Naive thymus-derived CD4-positive, alpha-beta T cell (primary cell): ENCODE measurements at regions not wholly inside any gene's neighbourhood (a gene's known extent, or its start where the extent isn't known, plus 50 kb on each side); places are given as distances from the start of the nearest gene placed in this dataset.
"Not testable (repeated sequence)": the region's sequence is repeated elsewhere in the genome, so short reads cannot be mapped to it uniquely, and the experiment has no call there.

Experiments
- ATAC-seq: fragments of 150-1000 bp; cut with Tn5 transposase; 2 replicates; pipeline ENCODE4 v1.10.0; 2021; ENCODE audit warnings: mild to moderate bottlenecking, moderate library complexity
- CTCF ChIA-PET: fragments of 350-600 bp; sonication (Branson Sonifier 250); formaldehyde crosslinking; loops from one replicate; lab custom pipeline; 2021; ENCODE audit warnings: antibody characterized with exemption; lab: Charles Lee
- POLR2A ChIA-PET: fragments of 350-600 bp; sonication (Branson Sonifier 250); formaldehyde crosslinking; loops from one replicate; lab custom pipeline; 2021; ENCODE audit warnings: antibody characterized with exemption, inconsistent platforms; lab: Charles Lee
- DNase-seq, 9 donors: peaks; one replicate each; pipeline versions ENCODE4 v3.0.0 to v3.0.0-alpha.2; 2020 to 2022; ENCODE audit warnings: mixed read lengths in 1 of 9
- H3K27ac ChIP-seq: one replicate; pipeline ENCODE4 v1.7.0; 2013; ENCODE audit warnings: mild to moderate bottlenecking, low read depth, low read length, moderate library complexity
- H3K27me3 ChIP-seq, 2 donors: one replicate each; pipeline ENCODE4 v1.7.0; 2013; ENCODE audit warnings: low read length in 2 of 2, mild to moderate bottlenecking in 2 of 2, moderate library complexity in 2 of 2; ENCODE audit not compliant: control insufficient read depth in 2 of 2, insufficient read depth in 2 of 2
- H3K36me3 ChIP-seq, 3 experiments: 1 replicate in 2 of 3; 2 replicates in 1 of 3; pipeline ENCODE4 v1.7.0; 2013; ENCODE audit warnings: low read length in 3 of 3, mild to moderate bottlenecking in 3 of 3, moderate library complexity in 1 of 3; ENCODE audit not compliant: insufficient read depth in 3 of 3, control insufficient read depth in 2 of 3
- H3K4me1 ChIP-seq, 2 donors: one replicate each; pipeline ENCODE4 v1.7.0; 2013; ENCODE audit warnings: low read length in 2 of 2, mild to moderate bottlenecking in 2 of 2, moderate library complexity in 1 of 2; ENCODE audit not compliant: control insufficient read depth in 2 of 2, insufficient read depth in 2 of 2
- H3K4me3 ChIP-seq: 2 replicates; pipeline ENCODE4 v1.7.0; 2013; ENCODE audit warnings: mild to moderate bottlenecking, low read length
- H3K9me3 ChIP-seq, 3 experiments: 1 replicate in 2 of 3; 2 replicates in 1 of 3; pipeline ENCODE4 v1.7.0; 2013; ENCODE audit warnings: low read length in 3 of 3; ENCODE audit not compliant: control insufficient read depth in 2 of 3
- H3K27ac Mint-ChIP-seq, 9 donors: one replicate each; pipeline ENCODE4 v1.8.0; 2020 to 2022; ENCODE audit warnings: mixed read lengths in 9 of 9, mild to moderate bottlenecking in 8 of 9, moderate library complexity in 5 of 9, inconsistent platforms in 2 of 9
- H3K27me3 Mint-ChIP-seq, 5 donors: one replicate each; pipeline ENCODE4 v1.8.0; 2021 to 2022; ENCODE audit warnings: mixed read lengths in 5 of 5, mild to moderate bottlenecking in 1 of 5
- H3K36me3 Mint-ChIP-seq, 5 donors: one replicate each; pipeline ENCODE4 v1.8.0; 2020 to 2022; ENCODE audit warnings: mixed read lengths in 5 of 5, mild to moderate bottlenecking in 3 of 5, inconsistent platforms in 1 of 5
- H3K4me1 Mint-ChIP-seq, 7 donors: one replicate each; pipeline ENCODE4 v1.8.0; 2020 to 2022; ENCODE audit warnings: mixed read lengths in 7 of 7, mild to moderate bottlenecking in 3 of 7, inconsistent platforms in 1 of 7
- H3K4me3 Mint-ChIP-seq, 10 donors: one replicate each; pipeline ENCODE4 v1.8.0; 2020 to 2022; ENCODE audit warnings: mild to moderate bottlenecking in 10 of 10, mixed read lengths in 10 of 10, moderate library complexity in 6 of 10, inconsistent platforms in 2 of 10
- H3K9me3 Mint-ChIP-seq, 11 donors: one replicate each; pipeline ENCODE4 v1.8.0; 2020 to 2022; ENCODE audit warnings: mixed read lengths in 11 of 11, mild to moderate bottlenecking in 4 of 11, inconsistent platforms in 1 of 11, moderate library complexity in 1 of 11
- intact Hi-C, 2 donors: fragments of 100-400 bp; cut with micrococcal nuclease; formaldehyde crosslinking; loops; one replicate each; pipeline ENCODE4 v1.15.1; 2023

DNA sequence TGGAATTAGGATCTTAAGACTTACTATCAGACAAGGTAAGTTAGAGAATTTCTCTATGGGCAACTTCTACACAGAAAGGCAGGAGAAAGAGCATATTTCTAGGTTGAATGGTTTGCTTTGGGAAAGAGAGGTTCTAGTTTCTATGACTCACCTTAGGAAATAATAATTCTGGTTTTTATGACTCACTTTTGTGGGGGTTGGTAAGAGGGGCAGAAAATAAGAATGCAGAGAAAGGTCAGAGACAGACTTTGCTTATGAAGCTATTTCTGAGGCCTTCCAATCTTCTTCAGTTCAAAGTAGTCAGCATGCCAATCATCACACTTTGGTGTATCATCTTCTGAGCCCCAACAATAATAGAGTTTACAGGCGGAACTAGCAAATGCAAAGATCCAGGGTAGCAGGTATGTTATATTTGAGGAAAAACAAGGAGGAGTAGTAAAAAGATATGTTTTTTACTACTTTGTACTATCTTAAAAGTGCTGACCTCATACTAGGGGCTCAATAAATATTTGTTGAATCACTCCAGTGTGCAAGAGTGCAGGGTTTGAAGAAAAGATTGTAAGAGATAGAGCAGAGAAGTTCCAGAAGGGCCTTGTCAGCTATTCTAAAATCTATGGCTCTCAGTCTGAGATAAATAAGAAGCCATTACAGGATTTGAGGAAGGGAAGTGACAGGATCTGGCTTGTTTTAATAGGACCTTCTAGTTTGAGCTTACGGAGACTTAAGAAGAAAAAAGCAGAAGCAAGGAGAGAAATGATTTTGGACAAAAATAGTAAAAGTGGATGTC, 56.7 kb upstream of the LRFN5 start:
- POLR2A ChIA-PET, result no interaction called here
- Histone ChIP-seq H3K9me3 (no peaks in the 10 kb centered on the region), H3K4me3 (no peak overlapping the region), H3K36me3 (no peaks in the 10 kb centered on the region), H3K27me3 (no peaks in the 10 kb centered on the region), H3K27ac (no peak overlapping the region), H3K4me1 (no peaks in the 10 kb centered on the region)
- no peak for ATAC-seq
- Mint-ChIP-seq H3K27ac (no peak overlapping the region), H3K36me3 (no peaks in the 10 kb centered on the region), H3K9me3 (peaks cover 0 to 7% (median 0%) of the 10 kb centered on the region in 11 donors), H3K4me1 (no peaks in the 10 kb centered on the region), H3K27me3 (peaks cover 0 to 5% (median 0%) of the 10 kb centered on the region in 5 donors), H3K4me3 (no peak overlapping the region)
- intact Hi-C loops, result no loop called here
- DNase-seq, result no peak
- CTCF ChIA-PET, result no interaction called here

DNA sequence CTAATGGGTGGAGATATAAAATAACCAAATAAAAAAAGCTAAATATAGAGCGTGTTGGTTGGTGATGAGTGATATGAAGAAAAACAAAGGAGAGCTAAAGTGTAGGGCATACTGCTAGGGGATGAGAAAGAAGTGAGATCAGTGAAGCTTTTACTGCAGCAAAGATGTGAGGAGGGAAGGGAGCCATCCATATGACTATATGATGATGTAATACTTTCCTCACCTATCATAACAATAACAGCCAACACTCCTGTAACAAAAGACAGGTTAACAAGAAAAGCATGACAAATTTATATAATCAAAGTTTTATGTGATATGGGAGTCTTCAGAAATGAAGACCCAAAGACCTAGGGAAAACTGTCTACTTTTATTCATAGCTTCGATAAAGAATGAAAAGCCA, 57.4 kb upstream of the LRFN5 start:
- H3K9me3 ChIP-seq, result no peaks in the 10 kb centered on the region
- DNase-seq, result no peak
- no peaks in the 10 kb centered on the region for H3K27me3 ChIP-seq
- H3K9me3 Mint-ChIP-seq, result peaks cover 0 to 8% (median 4%) of the 10 kb centered on the region in 11 donors
- intact Hi-C loops, result no loop called here
- H3K4me1 ChIP-seq, result no peaks in the 10 kb centered on the region
- H3K36me3 Mint-ChIP-seq, result no peaks in the 10 kb centered on the region
- H3K27ac Mint-ChIP-seq, result no peak overlapping the region
- no peak for ATAC-seq
- no peak overlapping the region for H3K4me3 ChIP-seq
- H3K4me1 Mint-ChIP-seq, result no peaks in the 10 kb centered on the region
- ChIA-PET CTCF (no interaction called here), POLR2A (no interaction called here)
- H3K4me3 Mint-ChIP-seq, result no peak overlapping the region
- no peak overlapping the region for H3K27ac ChIP-seq
- H3K36me3 ChIP-seq, result no peaks in the 10 kb centered on the region
- H3K27me3 Mint-ChIP-seq, result peaks cover 0 to 5% (median 0%) of the 10 kb centered on the region in 5 donors

DNA sequence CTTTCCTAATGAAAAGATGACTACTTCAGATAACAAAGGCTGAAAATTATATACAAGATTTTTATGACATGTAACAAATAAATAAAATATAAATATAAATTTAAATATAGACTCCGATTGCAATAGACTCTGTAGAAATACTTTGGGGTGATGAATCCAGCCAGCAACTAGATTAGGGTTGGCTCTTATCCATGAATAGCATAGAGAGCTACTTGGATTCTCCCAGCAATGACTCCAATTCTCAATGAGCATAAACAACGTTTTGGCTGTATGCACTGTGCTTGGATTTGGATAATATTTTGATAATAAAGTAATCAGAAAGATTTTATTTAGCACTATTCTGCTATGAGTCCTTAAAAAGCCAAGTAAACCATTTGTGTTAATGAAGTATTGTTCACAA, 58.0 kb upstream of the LRFN5 start:
- no peak for DNase-seq
- Mint-ChIP-seq H3K4me1 (no peaks in the 10 kb centered on the region), H3K27ac (no peak overlapping the region), H3K27me3 (peaks cover 0 to 5% (median 0%) of the 10 kb centered on the region in 5 donors), H3K36me3 (no peaks in the 10 kb centered on the region), H3K4me3 (no peak overlapping the region), H3K9me3 (peaks cover 0 to 12% (median 6%) of the 10 kb centered on the region in 11 donors)
- POLR2A ChIA-PET, result no interaction called here
- Histone ChIP-seq H3K9me3 (peaks cover 0 to under 1% (median 0%) of the 10 kb centered on the region in 3 experiments), H3K36me3 (no peaks in the 10 kb centered on the region), H3K27me3 (no peaks in the 10 kb centered on the region), H3K4me1 (no peaks in the 10 kb centered on the region), H3K27ac (no peak overlapping the region), H3K4me3 (no peak overlapping the region)
- ATAC-seq, result no peak
- CTCF ChIA-PET, result no interaction called here
- intact Hi-C loops, result no loop called here

DNA sequence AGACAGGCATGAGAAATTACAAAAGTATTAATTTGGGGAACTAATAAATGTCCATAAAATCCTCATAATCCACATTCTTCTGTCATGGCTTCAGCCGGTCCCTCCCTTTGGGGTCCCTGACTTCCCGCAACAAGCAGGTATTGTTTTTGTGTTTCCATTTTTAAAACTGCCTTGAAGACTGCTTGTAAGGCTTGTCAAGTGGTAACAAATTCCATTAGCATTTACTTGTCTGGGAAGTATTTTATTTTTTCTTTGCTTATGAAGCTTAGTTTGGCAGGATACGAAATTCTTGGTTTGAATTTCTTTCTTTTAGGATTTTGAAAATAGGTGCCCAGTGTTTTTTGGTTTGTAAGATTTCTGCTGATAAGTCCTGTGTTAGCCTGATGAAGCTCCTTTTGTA, 65.3 kb upstream of the LRFN5 start:
- H3K27ac Mint-ChIP-seq, result no peak overlapping the region
- H3K27me3 Mint-ChIP-seq, result peaks cover 0 to 2% (median 0%) of the 10 kb centered on the region in 5 donors
- no peaks in the 10 kb centered on the region for H3K4me1 Mint-ChIP-seq
- ChIA-PET POLR2A (no interaction called here), CTCF (no interaction called here)
- H3K9me3 ChIP-seq, result peaks cover 0 to 9% (median 6%) of the 10 kb centered on the region in 3 experiments
- no peak overlapping the region for H3K27ac ChIP-seq
- H3K36me3 ChIP-seq, result no peaks in the 10 kb centered on the region
- no peak overlapping the region for H3K4me3 Mint-ChIP-seq
- H3K36me3 Mint-ChIP-seq, result peaks cover 0 to 8% (median 4%) of the 10 kb centered on the region in 5 donors
- no peaks in the 10 kb centered on the region for H3K27me3 ChIP-seq
- ATAC-seq (no peak), DNase-seq (no peak)
- intact Hi-C loops, result no loop called here
- H3K4me1 ChIP-seq, result no peaks in the 10 kb centered on the region
- H3K4me3 ChIP-seq, result no peak overlapping the region
- H3K9me3 Mint-ChIP-seq, result peaks cover 0 to 36% (median 17%) of the 10 kb centered on the region in 11 donors

DNA sequence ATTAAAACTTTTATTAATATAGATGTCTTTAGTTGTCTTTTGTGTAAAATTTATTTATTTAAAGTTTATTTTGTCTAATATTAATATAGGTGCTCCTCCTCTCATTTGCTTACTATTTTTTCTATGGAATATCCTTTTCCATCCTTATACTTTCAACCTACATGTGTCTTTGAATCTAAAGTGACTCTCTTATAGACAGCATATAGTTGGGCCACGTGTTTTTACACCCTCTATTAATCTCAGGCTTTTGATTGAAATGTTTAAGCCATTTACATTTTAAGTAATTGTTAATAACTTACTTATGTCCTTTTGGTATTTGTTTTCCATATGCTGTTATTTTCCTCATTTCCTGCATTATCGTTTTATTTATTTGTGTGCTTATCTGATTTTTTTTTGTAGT, 74.4 kb upstream of the LRFN5 start:
- H3K9me3 ChIP-seq, result no peaks in the 10 kb centered on the region
- intact Hi-C loops, result no loop called here
- no peaks in the 10 kb centered on the region for H3K36me3 ChIP-seq
- no peaks in the 10 kb centered on the region for H3K4me1 Mint-ChIP-seq
- H3K36me3 Mint-ChIP-seq, result no peaks in the 10 kb centered on the region
- no peak overlapping the region for H3K27ac ChIP-seq
- H3K4me3 Mint-ChIP-seq, result no peak overlapping the region
- no peak overlapping the region for H3K4me3 ChIP-seq
- ChIA-PET CTCF (no interaction called here), POLR2A (no interaction called here)
- no peaks in the 10 kb centered on the region for H3K27me3 Mint-ChIP-seq
- ATAC-seq (no peak), DNase-seq (no peak)
- no peaks in the 10 kb centered on the region for H3K27me3 ChIP-seq
- H3K27ac Mint-ChIP-seq, result no peak overlapping the region
- peaks cover 0 to 8% (median 2%) of the 10 kb centered on the region in 11 donors for H3K9me3 Mint-ChIP-seq
- no peaks in the 10 kb centered on the region for H3K4me1 ChIP-seq

DNA sequence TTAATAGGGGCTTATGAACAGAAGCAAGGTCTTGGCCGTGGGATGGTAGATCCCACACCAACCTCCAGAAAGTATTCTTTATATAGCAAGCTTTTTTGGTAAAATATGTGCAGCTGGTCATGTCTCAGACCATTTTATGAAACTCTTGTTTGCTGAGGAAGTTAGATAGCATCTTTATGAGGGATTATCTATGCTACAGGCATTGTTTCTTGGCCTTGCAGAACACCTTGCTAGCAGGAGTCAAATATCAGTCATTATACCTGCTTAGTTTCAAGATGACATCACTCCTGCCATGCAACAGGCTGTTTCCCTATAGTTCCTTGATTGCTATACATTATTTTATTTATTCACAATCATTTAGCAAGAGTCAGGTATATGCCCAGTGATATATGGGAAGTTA, 84.8 kb upstream of the LRFN5 start:
- CTCF ChIA-PET, result no interaction called here
- H3K27me3 Mint-ChIP-seq, result no peaks in the 10 kb centered on the region
- no peak overlapping the region for H3K27ac ChIP-seq
- H3K36me3 Mint-ChIP-seq, result no peaks in the 10 kb centered on the region
- H3K27ac Mint-ChIP-seq, result no peak overlapping the region
- no peaks in the 10 kb centered on the region for H3K4me1 ChIP-seq
- H3K9me3 Mint-ChIP-seq, result peaks cover 0 to 17% (median 5%) of the 10 kb centered on the region in 11 donors
- H3K27me3 ChIP-seq, result no peaks in the 10 kb centered on the region
- no peak overlapping the region for H3K4me3 ChIP-seq
- DNase-seq, result no peak
- peaks cover 0 to 4% (median 0%) of the 10 kb centered on the region in 7 donors for H3K4me1 Mint-ChIP-seq
- H3K4me3 Mint-ChIP-seq, result no peak overlapping the region
- intact Hi-C loops, result no loop called here
- no peak for ATAC-seq
- POLR2A ChIA-PET, result no interaction called here
- H3K9me3 ChIP-seq, result no peaks in the 10 kb centered on the region
- H3K36me3 ChIP-seq, result no peaks in the 10 kb centered on the region

DNA sequence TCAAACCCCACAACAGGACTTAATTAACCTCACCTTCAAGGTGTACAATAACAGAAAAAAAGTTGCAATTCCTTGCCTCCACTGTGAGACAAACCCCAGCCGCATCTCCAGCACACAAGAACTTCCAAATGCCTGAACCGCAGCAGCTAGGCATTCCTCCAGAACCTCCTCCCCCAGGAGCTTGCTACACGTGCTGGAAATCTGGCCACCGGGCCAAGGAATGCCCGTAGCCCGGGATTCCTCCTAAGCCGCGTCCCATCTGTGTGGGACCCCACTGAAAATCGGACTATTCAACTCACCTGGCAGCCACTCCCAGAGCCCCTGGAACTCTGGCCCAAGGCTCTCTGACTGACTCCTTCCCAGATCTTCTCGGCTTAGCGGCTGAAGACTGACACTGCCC, 88.6 kb upstream of the LRFN5 start:
- H3K4me3 ChIP-seq, DNase-seq, H3K36me3 Mint-ChIP-seq, POLR2A ChIA-PET, CTCF ChIA-PET, H3K36me3 ChIP-seq, H3K27ac ChIP-seq, H3K9me3 ChIP-seq, H3K27me3 ChIP-seq, ATAC-seq, H3K27ac Mint-ChIP-seq, intact Hi-C loops, H3K4me1 Mint-ChIP-seq, H3K4me3 Mint-ChIP-seq, H3K27me3 Mint-ChIP-seq, H3K4me1 ChIP-seq: not testable (repeated sequence)
- peaks cover 0 to 12% (median 5%) of the 10 kb centered on the region in 11 donors for H3K9me3 Mint-ChIP-seq
